Left lung (tissue), 4 donors: ENCODE measurements at regions not wholly inside any gene's neighbourhood (a gene's known extent, or its start where the extent isn't known, plus 50 kb on each side); places are given as distances from the start of the nearest gene placed in this dataset.

Experiments
- ATAC-seq: fragments of 200-7000 bp; cut with Tn5 transposase; one replicate; pipeline ENCODE4 v1.9.1; 2020; ENCODE audit warnings: moderate library complexity
- DNase-seq, 4 donors: peaks; one replicate each; pipeline ENCODE4 v3.0.0-alpha.2; 2013 to 2020
- H3K27ac ChIP-seq, 2 donors: fragments of 200-600 bp; sonication (generic) in 1 of 2; one replicate each; pipeline versions ENCODE4 v1.5.0 to v1.8.0; 2020 to 2021
- H3K27me3 ChIP-seq, 2 donors: fragments of 200-600 bp; sonication (generic) in 1 of 2; one replicate each; pipeline versions ENCODE4 v1.5.0 to v1.8.0; 2020 to 2021
- H3K36me3 ChIP-seq, 2 donors: fragments of 200-600 bp; sonication (generic) in 1 of 2; one replicate each; pipeline versions ENCODE4 v1.5.0 to v1.8.0; 2020 to 2021
- H3K4me1 ChIP-seq, 2 donors: fragments of 200-600 bp; one replicate each; pipeline ENCODE4 v1.8.0; 2021
- H3K4me3 ChIP-seq, 2 donors: fragments of 200-600 bp; sonication (generic) in 1 of 2; one replicate each; pipeline versions ENCODE4 v1.5.0 to v1.8.0; 2020 to 2021; ENCODE audit warnings: mild to moderate bottlenecking in 1 of 2
- H3K9me3 ChIP-seq, 2 donors: fragments of 200-600 bp; sonication (generic) in 1 of 2; one replicate each; pipeline versions ENCODE4 v1.5.0 to v1.8.0; 2020 to 2021
- CTCF ChIP-seq, 2 donors: fragments of 200-600 bp; sonication (generic) in 1 of 2; IDR thresholded peaks; one replicate each; pipeline versions ENCODE4 v1.5.0 to v1.8.0; 2021; ENCODE audit warnings: antibody characterized with exemption in 2 of 2
- intact Hi-C, 2 donors: fragments of 100-400 bp; cut with DNase I; formaldehyde crosslinking; loops; one replicate each; pipeline versions ENCODE4 v1.11.2 to v1.14.2; 2022
- donor health status: DM: no; HTN: yes; CAD: no.
- donor health status: DM: no; HTN: no; CAD: no.

- no peaks in the 10 kb centered on the region for H3K9me3 ChIP-seq
- DNase-seq (no peak), ATAC-seq (peak; percentile 32)
- H3K4me3 ChIP-seq: no peak overlapping the region
- H3K27ac ChIP-seq: no peak overlapping the region
- intact Hi-C loops: no loop called here
- H3K36me3 ChIP-seq: no peaks in the 10 kb centered on the region
- peaks cover 0 to 6% of the 10 kb centered on the region in 2 donors for H3K4me1 ChIP-seq
- no peak for TF ChIP-seq CTCF (IDR thresholded peaks at IDR 0.05)
- no peaks in the 10 kb centered on the region for H3K27me3 ChIP-seq
Measured at GRCh38 chr1:55812281-55812680, 597.1 kb upstream of the USP24 start.

- DNase-seq (no peak), ATAC-seq (no peak)
- Histone ChIP-seq H3K4me1 (no peaks in the 10 kb centered on the region), H3K27me3 (no peaks in the 10 kb centered on the region), H3K27ac (no peak overlapping the region), H3K36me3 (no peaks in the 10 kb centered on the region), H3K4me3 (no peak overlapping the region), H3K9me3 (no peaks in the 10 kb centered on the region)
- no peak for TF ChIP-seq CTCF (IDR thresholded peaks at IDR 0.05)
- intact Hi-C loops: no loop called here
Measured at GRCh38 chr1:55808263-55808662, 593.1 kb upstream of the USP24 start.

- intact Hi-C loops: no loop called here
- no peaks in the 10 kb centered on the region for H3K27me3 ChIP-seq
- TF ChIP-seq CTCF (IDR thresholded peaks at IDR 0.05): no peak
- H3K36me3 ChIP-seq: no peaks in the 10 kb centered on the region
- no peak overlapping the region for H3K27ac ChIP-seq
- no peaks in the 10 kb centered on the region for H3K4me1 ChIP-seq
- H3K4me3 ChIP-seq: no peak overlapping the region
- no peaks in the 10 kb centered on the region for H3K9me3 ChIP-seq
- ATAC-seq: no peak
- no peak for DNase-seq
Measured at GRCh38 chr1:55803429-55803828, 588.3 kb upstream of the USP24 start.

GRCh38 chr1:55801481-55801880, 586.3 kb upstream of the USP24 start:
- H3K27me3 ChIP-seq: no peaks in the 10 kb centered on the region
- no peaks in the 10 kb centered on the region for H3K4me1 ChIP-seq
- ATAC-seq: no peak
- no peak for DNase-seq
- H3K27ac ChIP-seq: no peak overlapping the region
- no peak overlapping the region for H3K4me3 ChIP-seq
- intact Hi-C loops: no loop called here
- H3K9me3 ChIP-seq: no peaks in the 10 kb centered on the region
- no peaks in the 10 kb centered on the region for H3K36me3 ChIP-seq
- no peak for TF ChIP-seq CTCF (IDR thresholded peaks at IDR 0.05)

GRCh38 chr1:55800503-55800902, 585.3 kb upstream of the USP24 start:
- no peak for ATAC-seq
- intact Hi-C loops: no loop called here
- Histone ChIP-seq H3K4me1 (no peaks in the 10 kb centered on the region), H3K9me3 (no peaks in the 10 kb centered on the region), H3K27me3 (no peaks in the 10 kb centered on the region), H3K36me3 (no peaks in the 10 kb centered on the region), H3K4me3 (no peak overlapping the region), H3K27ac (no peak overlapping the region)
- TF ChIP-seq CTCF (IDR thresholded peaks at IDR 0.05): no peak
- no peak for DNase-seq
